ENCODE measurements at regions not wholly inside any gene's neighbourhood (a gene's known extent, or its start where the extent isn't known, plus 50 kb on each side); places are given as distances from the start of the nearest gene placed in this dataset.
"Not testable (repeated sequence)": the region's sequence is repeated elsewhere in the genome, so short reads cannot be mapped to it uniquely, and the experiment has no call there.

- no peak for DNase-seq
Observed at GRCh38 chr14:21791749-21792148, 118.1 kb upstream of the OR4E1 start.

DNA sequence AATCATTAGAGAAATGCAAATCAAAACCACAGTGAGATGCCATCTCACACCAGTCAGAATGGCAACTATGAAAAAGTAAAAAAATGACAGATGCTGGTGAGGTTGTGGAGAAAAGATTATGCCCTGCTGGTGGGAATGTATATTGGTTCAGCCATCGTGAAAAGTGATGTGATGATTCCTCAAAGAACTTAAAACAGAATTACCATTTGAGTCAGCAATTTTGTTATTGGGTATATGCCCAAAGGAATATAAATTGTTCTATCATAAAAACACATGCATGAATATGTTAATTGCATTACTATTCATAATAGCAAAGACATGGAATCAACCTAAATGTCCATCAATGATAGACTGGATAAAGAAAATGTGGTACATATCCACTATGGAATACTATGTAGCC is 115.1 kb upstream of the OR4E1 start:
- not testable (repeated sequence) for DNase-seq

DNA sequence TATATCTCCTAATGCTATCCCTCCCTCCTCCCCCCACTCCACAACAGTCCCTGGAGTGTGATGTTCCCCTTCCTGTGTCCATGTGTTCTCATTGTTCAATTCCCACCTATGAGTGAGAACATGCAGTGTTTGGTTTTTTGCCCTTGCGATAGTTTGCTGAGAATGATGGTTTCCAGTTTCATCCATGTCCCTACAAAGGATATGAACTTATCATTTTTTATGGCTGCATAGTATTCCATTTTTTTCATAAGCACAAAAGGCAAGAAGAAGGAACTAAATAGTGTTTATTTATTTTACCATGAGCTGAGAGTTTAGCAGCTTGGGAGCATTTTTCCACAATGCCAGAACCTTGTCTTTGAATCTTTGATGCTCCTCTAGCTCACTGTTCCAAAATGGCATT is 113.6 kb upstream of the OR4E1 start:
- not testable (repeated sequence) for DNase-seq

DNA sequence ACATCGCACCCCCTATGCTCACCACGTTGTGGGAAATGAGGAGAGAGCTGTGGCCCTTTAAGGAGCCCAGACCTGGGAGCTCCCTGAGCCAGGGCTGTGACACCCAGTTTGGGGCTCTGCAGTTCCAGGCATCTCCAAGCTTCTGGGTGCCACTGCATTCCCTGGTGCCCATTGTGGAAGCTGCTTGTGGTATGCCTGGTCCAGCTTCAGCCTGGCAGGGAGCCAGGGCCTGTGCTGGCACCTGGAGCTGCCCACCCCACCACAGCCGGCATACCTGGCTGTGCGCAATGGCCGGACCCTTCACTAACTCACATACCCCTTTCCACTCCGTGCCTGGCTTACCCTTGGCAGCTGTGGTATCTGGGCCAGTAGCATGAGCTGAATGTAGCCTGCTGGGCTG is 107.9 kb upstream of the OR4E1 start:
- no peak for DNase-seq

GRCh38 chr14:21780429-21781084 is 106.9 kb upstream of the OR4E1 start:
- DNase-seq, result no peak

GRCh38 chr14:21771671-21772070 is 98.1 kb upstream of the OR4E1 start:
- no peak for DNase-seq

- DNase-seq, result no peak
Observed at GRCh38 chr14:21768875-21769257, 95.2 kb upstream of the OR4E1 start.

GRCh38 chr14:21768116-21768874 is 94.7 kb upstream of the OR4E1 start:
- peak in 1 of 2 experiments; percentile 24 for DNase-seq

GRCh38 chr14:21760360-21760759 is 86.7 kb upstream of the OR4E1 start:
- DNase-seq, result not testable (repeated sequence)

DNA sequence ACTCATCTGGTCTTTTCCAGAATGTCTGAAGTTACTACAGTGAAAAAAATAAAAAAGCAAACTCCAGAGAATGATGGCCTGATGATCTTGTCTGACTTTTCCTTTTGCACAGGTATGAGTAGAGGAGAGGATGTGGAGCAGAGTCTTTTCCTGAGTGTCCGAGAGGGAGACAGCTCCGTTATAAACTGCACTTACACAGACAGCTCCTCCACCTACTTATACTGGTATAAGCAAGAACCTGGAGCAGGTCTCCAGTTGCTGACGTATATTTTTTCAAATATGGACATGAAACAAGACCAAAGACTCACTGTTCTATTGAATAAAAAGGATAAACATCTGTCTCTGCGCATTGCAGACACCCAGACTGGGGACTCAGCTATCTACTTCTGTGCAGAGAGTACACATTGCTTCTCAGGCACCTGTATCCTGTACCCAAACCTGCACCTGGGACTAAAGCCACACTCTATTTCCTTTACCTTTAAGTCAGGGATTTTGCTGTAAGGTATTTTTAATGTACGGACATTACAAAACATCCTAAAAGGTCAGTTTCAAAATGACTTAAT is 75.8 kb upstream of the OR4E1 start:
- no peak for DNase-seq

DNA sequence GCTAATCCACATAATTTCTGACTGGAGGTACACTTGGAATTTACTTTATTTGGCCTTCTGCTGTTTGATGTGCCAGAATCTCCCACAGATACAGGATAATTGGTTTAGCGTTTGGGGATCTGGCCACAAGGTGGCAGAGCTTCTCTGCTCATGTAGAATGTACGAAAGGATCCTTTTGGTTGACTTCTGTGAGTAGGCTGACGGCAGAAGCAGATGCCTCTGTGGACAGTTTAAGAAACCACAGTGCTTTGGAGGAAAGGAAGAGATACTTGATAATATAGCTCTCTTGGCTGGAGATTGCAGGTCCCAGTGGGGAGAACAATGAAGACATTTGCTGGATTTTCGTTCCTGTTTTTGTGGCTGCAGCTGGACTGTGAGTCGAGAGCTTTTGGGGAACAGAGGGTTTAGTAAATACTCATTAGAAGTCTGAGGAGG is 75.3 kb upstream of the OR4E1 start:
- DNase-seq, result peak in 1 of 2 experiments; percentile 44

DNA sequence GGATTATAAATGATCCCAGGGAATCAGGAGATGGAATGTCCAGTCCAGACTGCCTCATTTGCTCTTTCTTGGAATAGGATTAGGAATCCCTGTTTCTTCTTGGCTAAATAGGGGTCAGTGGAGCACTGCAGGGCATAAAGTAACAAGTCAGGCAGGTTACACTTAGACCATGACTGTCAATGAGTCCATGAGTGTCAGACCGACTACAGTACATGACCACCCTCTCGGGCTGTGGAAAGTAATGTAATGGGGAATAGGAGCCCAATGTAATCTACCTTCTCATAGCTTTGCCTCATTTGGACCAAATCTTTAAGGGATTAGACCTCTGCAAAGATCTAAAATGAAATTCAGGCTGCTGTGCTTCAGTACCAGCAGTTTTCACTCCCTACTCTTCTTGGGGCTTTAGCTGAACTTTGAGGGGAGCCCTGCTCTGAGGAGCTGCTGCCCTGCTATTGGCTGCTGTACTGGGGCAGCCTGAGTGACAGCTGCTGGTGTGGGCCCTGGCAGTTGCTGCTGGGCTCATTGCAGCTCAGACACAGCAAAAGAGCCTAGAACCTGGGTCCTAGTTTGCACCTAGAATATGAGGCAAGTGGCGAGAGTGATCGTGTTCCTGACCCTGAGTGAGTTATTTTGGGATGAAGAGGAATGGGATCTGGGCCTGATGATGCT is 62.2 kb upstream of the OR4E1 start:
- DNase-seq, result no peak

DNA sequence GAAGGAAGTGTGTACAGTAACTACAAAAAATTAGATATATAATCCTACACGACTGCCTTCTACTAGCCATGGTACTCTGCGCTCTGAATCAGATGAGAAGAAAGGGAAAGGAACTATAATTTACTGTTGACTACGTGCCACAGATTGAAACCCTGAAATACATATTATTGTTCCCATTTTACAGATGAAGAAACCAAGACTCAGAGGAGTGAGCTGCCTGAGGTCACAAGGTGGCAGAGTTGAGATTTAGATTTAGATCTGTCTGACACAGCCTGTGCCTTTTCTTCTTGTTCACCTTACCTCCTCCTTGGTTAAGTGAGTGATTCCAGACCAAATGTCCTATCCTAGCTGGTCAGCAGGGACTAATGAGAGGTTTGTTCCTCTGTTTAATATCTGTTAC is 61.6 kb upstream of the OR4E1 start:
- DNase-seq, result no peak

DNA sequence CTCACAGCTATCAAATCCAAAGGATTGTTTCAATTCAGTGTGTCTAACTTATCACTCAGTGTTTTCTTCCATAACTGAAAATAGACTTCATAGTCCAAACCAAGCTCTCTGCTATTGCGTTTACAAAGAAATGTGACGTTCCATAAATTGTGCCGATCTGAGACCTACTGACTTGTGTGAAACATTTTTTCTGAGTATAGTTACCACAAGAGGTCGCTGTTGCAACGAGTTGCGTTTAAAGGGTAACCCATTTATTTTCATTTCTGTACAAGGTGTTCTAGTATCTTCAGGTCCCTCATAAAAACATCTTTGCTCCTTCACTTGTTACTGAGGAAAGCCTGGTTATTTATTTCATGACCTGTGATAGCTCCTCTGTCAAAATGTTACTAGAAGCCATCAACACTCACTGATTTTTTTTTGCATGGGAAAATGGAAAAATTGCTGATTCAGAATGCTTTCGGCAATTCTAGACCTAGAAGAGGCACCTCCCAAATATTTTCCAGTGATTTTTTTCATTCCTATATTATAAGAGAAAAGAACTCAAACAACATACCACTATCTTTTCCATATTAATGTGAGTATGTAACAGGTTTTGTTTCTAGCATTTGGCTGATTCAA is 60.9 kb upstream of the OR4E1 start:
- DNase-seq, result peak in 1 of 2 experiments; percentile 63

DNA sequence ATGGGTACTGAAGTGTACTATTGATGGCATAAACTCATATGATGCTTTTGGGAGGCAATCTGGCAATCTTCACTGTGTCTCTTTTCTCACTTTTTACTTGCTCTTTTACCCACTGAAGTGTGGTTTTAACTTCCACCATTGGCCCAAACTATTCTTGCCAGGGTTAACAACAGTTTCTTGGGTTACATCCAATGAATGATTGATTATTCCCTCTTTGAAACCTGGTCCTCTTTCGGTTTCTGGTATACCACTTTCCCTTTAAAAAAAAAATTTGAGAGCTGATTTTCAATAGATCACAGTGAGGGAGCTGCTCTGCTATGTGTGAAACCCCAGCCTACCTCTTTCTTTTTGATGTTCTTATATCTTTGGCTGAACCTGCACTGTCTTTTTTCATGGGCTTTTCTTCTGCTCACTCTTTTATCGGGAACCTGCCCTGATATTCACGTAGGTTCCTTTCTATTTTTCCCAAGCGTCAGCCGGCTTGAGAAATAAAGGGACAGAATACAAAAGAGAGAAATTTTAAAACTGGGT is 56.1 kb upstream of the OR4E1 start:
- DNase-seq, result no peak

- DNase-seq, result no peak
Observed at GRCh38 chr14:21725250-21725649, 51.6 kb upstream of the OR4E1 start.

GRCh38 chr14:21724090-21724973 is 50.7 kb upstream of the OR4E1 start:
- DNase-seq, result no peak

DNA sequence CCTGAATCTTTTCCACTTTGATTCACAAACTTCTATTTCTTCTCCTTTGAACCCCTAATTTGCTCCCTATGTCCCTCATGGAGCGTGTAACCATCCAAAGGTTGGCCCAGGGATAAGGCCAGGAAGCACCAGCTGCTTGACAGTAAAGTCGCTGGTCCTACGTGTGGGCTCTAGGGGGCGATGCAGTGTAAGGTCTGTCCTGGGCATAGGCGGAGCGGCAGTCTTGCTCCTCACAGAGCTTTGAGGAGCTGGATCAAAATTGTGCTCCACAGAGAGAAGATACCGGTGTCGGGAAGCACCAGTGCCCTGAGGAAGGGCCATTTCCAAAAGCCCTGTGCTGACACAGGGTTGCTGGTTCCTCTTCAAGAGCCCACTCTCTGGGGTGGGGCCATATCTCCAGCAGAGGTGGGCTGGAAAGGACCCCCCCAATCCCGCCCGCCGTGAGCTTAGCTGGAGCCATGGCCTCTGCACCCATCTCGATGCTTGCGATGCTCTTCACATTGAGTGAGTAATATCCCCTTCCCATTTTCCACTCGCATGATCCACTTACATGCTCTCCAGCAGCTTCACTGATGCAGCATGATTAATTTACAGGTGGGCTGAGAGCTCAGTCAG is 49.9 kb upstream of the OR4E1 start:
- DNase-seq, result no peak
